ENCODE measurements at regions not wholly inside any gene's neighbourhood (a gene's known extent, or its start where the extent isn't known, plus 50 kb on each side); places are given as distances from the start of the nearest gene placed in this dataset.
"Not testable (repeated sequence)": the region's sequence is repeated elsewhere in the genome, so short reads cannot be mapped to it uniquely, and the experiment has no call there.

- not testable (repeated sequence) for TF ChIP-seq MAFK (IDR thresholded peaks at IDR 0.05; ENCODE audit: low read length); CBX5 (IDR thresholded peaks at IDR 0.05; ENCODE audit: borderline replicate concordance, low read depth); ZZZ3 (IDR thresholded peaks at IDR 0.05); MYNN (IDR thresholded peaks at IDR 0.05); MYNN (CRISPR knock-in tag; IDR thresholded peaks at IDR 0.05); DNMT1 (IDR thresholded peaks at IDR 0.05); ARID2 (IDR thresholded peaks at IDR 0.05); FOXA1 (IDR thresholded peaks at IDR 0.05; ENCODE audit: borderline replicate concordance); JUN (IDR thresholded peaks at IDR 0.05; ENCODE audit: borderline replicate concordance, low read depth, low read length); JUN (CRISPR knock-in tag; IDR thresholded peaks at IDR 0.05; ENCODE audit: borderline replicate concordance); ZNF785 (CRISPR knock-in tag; IDR thresholded peaks at IDR 0.05); JUND (IDR thresholded peaks at IDR 0.05; ENCODE audit: borderline replicate concordance, low read depth, low read length); JUND (tag; IDR thresholded peaks at IDR 0.05; ENCODE audit: borderline replicate concordance, low read depth, low read length)
- TF ChIP-seq, protein P1, sequence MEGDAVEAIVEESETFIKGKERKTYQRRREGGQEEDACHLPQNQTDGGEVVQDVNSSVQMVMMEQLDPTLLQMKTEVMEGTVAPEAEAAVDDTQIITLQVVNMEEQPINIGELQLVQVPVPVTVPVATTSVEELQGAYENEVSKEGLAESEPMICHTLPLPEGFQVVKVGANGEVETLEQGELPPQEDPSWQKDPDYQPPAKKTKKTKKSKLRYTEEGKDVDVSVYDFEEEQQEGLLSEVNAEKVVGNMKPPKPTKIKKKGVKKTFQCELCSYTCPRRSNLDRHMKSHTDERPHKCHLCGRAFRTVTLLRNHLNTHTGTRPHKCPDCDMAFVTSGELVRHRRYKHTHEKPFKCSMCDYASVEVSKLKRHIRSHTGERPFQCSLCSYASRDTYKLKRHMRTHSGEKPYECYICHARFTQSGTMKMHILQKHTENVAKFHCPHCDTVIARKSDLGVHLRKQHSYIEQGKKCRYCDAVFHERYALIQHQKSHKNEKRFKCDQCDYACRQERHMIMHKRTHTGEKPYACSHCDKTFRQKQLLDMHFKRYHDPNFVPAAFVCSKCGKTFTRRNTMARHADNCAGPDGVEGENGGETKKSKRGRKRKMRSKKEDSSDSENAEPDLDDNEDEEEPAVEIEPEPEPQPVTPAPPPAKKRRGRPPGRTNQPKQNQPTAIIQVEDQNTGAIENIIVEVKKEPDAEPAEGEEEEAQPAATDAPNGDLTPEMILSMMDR (IDR thresholded peaks at IDR 0.05 in 2 of 3, conservative IDR thresholded peaks at IDR 0.05 in 1 of 3; ENCODE audit: insufficient read depth in 2 of 3, low read depth in 1 of 3, low read length in 3 of 3): not testable (repeated sequence)
- TF ChIP-seq, protein P2, sequence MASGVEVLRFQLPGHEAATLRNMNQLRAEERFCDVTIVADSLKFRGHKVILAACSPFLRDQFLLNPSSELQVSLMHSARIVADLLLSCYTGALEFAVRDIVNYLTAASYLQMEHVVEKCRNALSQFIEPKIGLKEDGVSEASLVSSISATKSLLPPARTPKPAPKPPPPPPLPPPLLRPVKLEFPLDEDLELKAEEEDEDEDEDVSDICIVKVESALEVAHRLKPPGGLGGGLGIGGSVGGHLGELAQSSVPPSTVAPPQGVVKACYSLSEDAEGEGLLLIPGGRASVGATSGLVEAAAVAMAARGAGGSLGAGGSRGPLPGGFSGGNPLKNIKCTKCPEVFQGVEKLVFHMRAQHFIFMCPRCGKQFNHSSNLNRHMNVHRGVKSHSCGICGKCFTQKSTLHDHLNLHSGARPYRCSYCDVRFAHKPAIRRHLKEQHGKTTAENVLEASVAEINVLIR (CRISPR knock-in tag; IDR thresholded peaks at IDR 0.05): not testable (repeated sequence)
- TF ChIP-seq, protein P3, sequence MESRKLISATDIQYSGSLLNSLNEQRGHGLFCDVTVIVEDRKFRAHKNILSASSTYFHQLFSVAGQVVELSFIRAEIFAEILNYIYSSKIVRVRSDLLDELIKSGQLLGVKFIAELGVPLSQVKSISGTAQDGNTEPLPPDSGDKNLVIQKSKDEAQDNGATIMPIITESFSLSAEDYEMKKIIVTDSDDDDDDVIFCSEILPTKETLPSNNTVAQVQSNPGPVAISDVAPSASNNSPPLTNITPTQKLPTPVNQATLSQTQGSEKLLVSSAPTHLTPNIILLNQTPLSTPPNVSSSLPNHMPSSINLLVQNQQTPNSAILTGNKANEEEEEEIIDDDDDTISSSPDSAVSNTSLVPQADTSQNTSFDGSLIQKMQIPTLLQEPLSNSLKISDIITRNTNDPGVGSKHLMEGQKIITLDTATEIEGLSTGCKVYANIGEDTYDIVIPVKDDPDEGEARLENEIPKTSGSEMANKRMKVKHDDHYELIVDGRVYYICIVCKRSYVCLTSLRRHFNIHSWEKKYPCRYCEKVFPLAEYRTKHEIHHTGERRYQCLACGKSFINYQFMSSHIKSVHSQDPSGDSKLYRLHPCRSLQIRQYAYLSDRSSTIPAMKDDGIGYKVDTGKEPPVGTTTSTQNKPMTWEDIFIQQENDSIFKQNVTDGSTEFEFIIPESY (CRISPR knock-in tag; IDR thresholded peaks at IDR 0.05): not testable (repeated sequence)
Observed at GRCh38 chr17:19475800-19476199, 57.9 kb upstream of the SLC47A1 start.

Data from K562 (cell line).